CD14-positive monocyte (primary cell): ENCODE measurements at regions not wholly inside any gene's neighbourhood (a gene's known extent, or its start where the extent isn't known, plus 50 kb on each side); places are given as distances from the start of the nearest gene placed in this dataset.
A peak's percentile ranks its signal among the peaks of the same experiment; 100 is the strongest.

Experiments used
- DNase-seq, 3 donors: peaks; one replicate each; pipeline ENCODE4 v3.0.0-alpha.2; 2011 to 2022
- H2AFZ ChIP-seq: 2 replicates; pipeline ENCODE4 v1.6.0; 2012; ENCODE audit warnings: mild to moderate bottlenecking, low read depth, low read length, inconsistent platforms; ENCODE audit not compliant: insufficient read depth, poor library complexity, severe bottlenecking
- H3K27ac ChIP-seq, 2 donors: 1 replicate in 1 of 2; 2 replicates in 1 of 2; pipeline ENCODE4 v1.5.1; 2012 to 2013; ENCODE audit warnings: low read length in 2 of 2, control low read depth in 1 of 2, inconsistent platforms in 1 of 2, low read depth in 1 of 2, mild to moderate bottlenecking in 1 of 2
- H3K27me3 ChIP-seq, 2 donors: one replicate each; pipeline versions ENCODE4 v1.6.0 to v1.6.1; 2011 to 2013; ENCODE audit warnings: low read length in 2 of 2; ENCODE audit not compliant: control insufficient read depth in 2 of 2, insufficient read depth in 2 of 2
- H3K36me3 ChIP-seq, 2 donors: replicated peaks in 1 of 2; 1 replicate in 1 of 2; 2 replicates in 1 of 2; pipeline versions ENCODE4 v1.5.1 to v1.6.1; 2012 to 2013; ENCODE audit warnings: low read length in 2 of 2, control low read depth in 1 of 2, inconsistent platforms in 1 of 2, mild to moderate bottlenecking in 1 of 2; ENCODE audit not compliant: insufficient read depth in 2 of 2, control insufficient read depth in 1 of 2
- H3K4me1 ChIP-seq, 2 donors: 1 replicate in 1 of 2; 2 replicates in 1 of 2; pipeline versions ENCODE4 v1.5.1 to v1.6.1; 2012 to 2013; ENCODE audit warnings: low read length in 2 of 2, control low read depth in 1 of 2, inconsistent platforms in 1 of 2, mild to moderate bottlenecking in 1 of 2, moderate library complexity in 1 of 2; ENCODE audit not compliant: insufficient read depth in 2 of 2, control insufficient read depth in 1 of 2
- H3K4me2 ChIP-seq: replicated peaks from 2 replicates; pipeline ENCODE3; 2012; ENCODE audit warnings: low read length, moderate library complexity, mild to moderate bottlenecking; ENCODE audit not compliant: poor library complexity, severe bottlenecking; ENCODE audit errors: extremely low read depth
- H3K4me3 ChIP-seq, 3 experiments: fragments of 200-600 bp in 1 of 3; sonication (generic) in 1 of 3; replicated peaks in 1 of 3; 1 replicate in 2 of 3; 2 replicates in 1 of 3; pipeline ENCODE4 v1.5.1; 2011 to 2013; ENCODE audit warnings: low read length in 3 of 3, mild to moderate bottlenecking in 3 of 3, control low read depth in 2 of 3, low read depth in 2 of 3, inconsistent platforms in 1 of 3, moderate library complexity in 1 of 3
- H3K79me2 ChIP-seq: 2 replicates; pipeline ENCODE4 v1.6.0; 2012; ENCODE audit warnings: mild to moderate bottlenecking, control low read depth, inconsistent platforms, low read length, moderate library complexity; ENCODE audit not compliant: insufficient read depth
- H3K9ac ChIP-seq: 2 replicates; pipeline ENCODE4 v1.6.0; 2017; ENCODE audit warnings: low read length, mild to moderate bottlenecking; ENCODE audit not compliant: insufficient read depth, poor library complexity, severe bottlenecking
- H3K9me3 ChIP-seq, 2 donors: replicated peaks in 1 of 2; 1 replicate in 1 of 2; 2 replicates in 1 of 2; pipeline versions ENCODE4 v1.5.1 to v1.6.1; 2012 to 2013; ENCODE audit warnings: low read length in 2 of 2, control low read depth in 1 of 2; ENCODE audit not compliant: control insufficient read depth in 1 of 2, insufficient read depth in 1 of 2
- H4K20me1 ChIP-seq: 2 replicates; pipeline ENCODE4 v1.6.0; 2012; ENCODE audit warnings: mild to moderate bottlenecking, low read length, control low read depth, moderate library complexity; ENCODE audit not compliant: insufficient read depth
- H3K27ac Mint-ChIP-seq, 7 donors: one replicate each; pipeline ENCODE4 v1.8.0; 2020; ENCODE audit warnings: mild to moderate bottlenecking in 7 of 7, mixed read lengths in 7 of 7, moderate library complexity in 6 of 7, inconsistent platforms in 2 of 7
- H3K27me3 Mint-ChIP-seq, 3 donors: one replicate each; pipeline ENCODE4 v1.8.0; 2021 to 2022; ENCODE audit warnings: low read depth in 3 of 3, mild to moderate bottlenecking in 3 of 3, mixed read lengths in 3 of 3, moderate library complexity in 3 of 3, inconsistent platforms in 1 of 3
- H3K36me3 Mint-ChIP-seq, 2 donors: one replicate each; pipeline ENCODE4 v1.8.0; 2020; ENCODE audit warnings: mixed read lengths in 2 of 2, inconsistent platforms in 1 of 2, mild to moderate bottlenecking in 1 of 2
- H3K4me1 Mint-ChIP-seq: one replicate; pipeline ENCODE4 v1.8.0; 2020; ENCODE audit warnings: mild to moderate bottlenecking, mixed read lengths
- H3K4me3 Mint-ChIP-seq, 2 donors: one replicate each; pipeline ENCODE4 v1.8.0; 2020; ENCODE audit warnings: mild to moderate bottlenecking in 2 of 2, mixed read lengths in 2 of 2, moderate library complexity in 1 of 2
- H3K9me3 Mint-ChIP-seq, 7 donors: one replicate each; pipeline ENCODE4 v1.8.0; 2020 to 2022; ENCODE audit warnings: mixed read lengths in 7 of 7, mild to moderate bottlenecking in 6 of 7, moderate library complexity in 6 of 7, inconsistent platforms in 2 of 7
- CTCF ChIP-seq: fragments of 200-600 bp; IDR thresholded peaks from one replicate; pipeline ENCODE4 v1.8.0; 2022; ENCODE audit warnings: antibody characterized with exemption, mild to moderate bottlenecking
- WGBS: methylation state at CpG from one replicate; pipeline ENCODE4 v1.1.5; 2013; ENCODE audit warnings: missing lambda C conversion rate; ENCODE audit not compliant: insufficient coverage; 5-methylcytosine and 5-hydroxymethylcytosine counted together
- intact Hi-C, 2 donors: fragments of 100-400 bp; cut with micrococcal nuclease; formaldehyde crosslinking; loops; one replicate each; pipeline versions ENCODE4 v1.15.0 to v1.15.1; 2023

- H3K9me3 Mint-ChIP-seq = peaks cover 0 to 4% (median 1%) of the 10 kb centered on the region in 7 donors
- H3K4me3 ChIP-seq = no peak overlapping the region
- H3K36me3 Mint-ChIP-seq = no peaks in the 10 kb centered on the region
- H3K27ac ChIP-seq = no peak overlapping the region
- H3K4me3 Mint-ChIP-seq = no peak overlapping the region
- WGBS = no CpG with 5 or more reads among the region's 1 CpG
- H2AFZ ChIP-seq = no peak overlapping the region
- no peak overlapping the region for H3K27ac Mint-ChIP-seq
- no peaks in the 10 kb centered on the region for H3K9me3 ChIP-seq
- no peaks in the 10 kb centered on the region for H3K79me2 ChIP-seq
- H4K20me1 ChIP-seq = no peaks in the 10 kb centered on the region
- no peak for DNase-seq
- no peak for TF ChIP-seq CTCF
- H3K36me3 ChIP-seq = no peaks in the 10 kb centered on the region
- H3K4me2 ChIP-seq = no peak overlapping the region
- intact Hi-C loops = no loop called here
- H3K9ac ChIP-seq = no peak overlapping the region
- H3K4me1 Mint-ChIP-seq = peaks cover 12% of the 10 kb centered on the region
- H3K4me1 ChIP-seq = peaks cover 13 to 20% of the 10 kb centered on the region in 2 donors
- H3K27me3 ChIP-seq = no peaks in the 10 kb centered on the region
- H3K27me3 Mint-ChIP-seq = peaks cover 1 to 3% (median 1%) of the 10 kb centered on the region in 3 donors
These were observed 184.1 kb upstream of the PFKP start for GRCh38 chr10:2883238-2883637.

GRCh38 chr10:2882628-2883027 is 184.7 kb upstream of the PFKP start:
- no peak overlapping the region for H2AFZ ChIP-seq
- TF ChIP-seq CTCF = no peak
- Mint-ChIP-seq H3K27ac (no peak overlapping the region), H3K4me3 (peak overlapping the region in 1 of 2 donors; percentile 3), H3K9me3 (peaks cover 0 to 4% (median 0%) of the 10 kb centered on the region in 7 donors), H3K36me3 (no peaks in the 10 kb centered on the region), H3K27me3 (peaks cover 1 to 4% (median 1%) of the 10 kb centered on the region in 3 donors), H3K4me1 (peaks cover 12% of the 10 kb centered on the region)
- no peaks in the 10 kb centered on the region for H3K27me3 ChIP-seq
- 72% methylated on average over 5 of the region's 9 CpGs for WGBS
- H3K4me2 ChIP-seq = no peak overlapping the region
- intact Hi-C loops = no loop called here
- H3K4me1 ChIP-seq = peaks cover 13 to 20% of the 10 kb centered on the region in 2 donors
- H3K79me2 ChIP-seq = no peaks in the 10 kb centered on the region
- no peak overlapping the region for H3K27ac ChIP-seq
- no peak for DNase-seq
- H3K9me3 ChIP-seq = no peaks in the 10 kb centered on the region
- H3K4me3 ChIP-seq = no peak overlapping the region
- H3K9ac ChIP-seq = no peak overlapping the region
- H4K20me1 ChIP-seq = no peaks in the 10 kb centered on the region
- no peaks in the 10 kb centered on the region for H3K36me3 ChIP-seq
